GM21786 (cell line): ENCODE measurements at regions not wholly inside any gene's neighbourhood (a gene's known extent, or its start where the extent isn't known, plus 50 kb on each side); places are given as distances from the start of the nearest gene placed in this dataset.
A peak's percentile ranks its signal among the peaks of the same experiment; 100 is the strongest.

Experiments
- ATAC-seq: cut with Tn5 transposase; IDR thresholded peaks from one replicate; pipeline ENCODE4 v1.9.1; 2021; ENCODE audit not compliant: unreplicated experiment

DNA sequence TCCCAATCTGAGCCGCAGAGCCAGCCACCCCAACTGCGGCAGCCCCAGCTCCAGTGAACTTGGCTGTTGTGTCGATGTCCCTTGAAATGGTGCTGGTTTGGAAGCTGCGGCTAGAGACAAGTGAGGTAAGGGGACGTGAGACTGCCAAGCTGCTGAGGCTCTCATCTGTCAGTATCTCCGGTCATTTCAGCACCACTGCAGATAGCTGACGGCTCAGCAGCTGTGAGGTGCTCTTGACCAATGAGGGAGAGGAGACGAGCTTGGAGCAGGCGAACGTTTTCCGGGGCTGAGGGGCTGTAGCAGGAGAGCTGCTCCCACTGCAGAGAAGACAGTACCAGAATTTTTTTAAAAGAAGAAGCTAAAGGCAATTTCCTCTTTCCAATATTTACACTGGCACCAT lies 175.5 kb upstream of the CASK start:
- no peak for ATAC-seq

GRCh38 chrX:42097486-42097885 lies 174.1 kb upstream of the CASK start:
- no peak for ATAC-seq

DNA sequence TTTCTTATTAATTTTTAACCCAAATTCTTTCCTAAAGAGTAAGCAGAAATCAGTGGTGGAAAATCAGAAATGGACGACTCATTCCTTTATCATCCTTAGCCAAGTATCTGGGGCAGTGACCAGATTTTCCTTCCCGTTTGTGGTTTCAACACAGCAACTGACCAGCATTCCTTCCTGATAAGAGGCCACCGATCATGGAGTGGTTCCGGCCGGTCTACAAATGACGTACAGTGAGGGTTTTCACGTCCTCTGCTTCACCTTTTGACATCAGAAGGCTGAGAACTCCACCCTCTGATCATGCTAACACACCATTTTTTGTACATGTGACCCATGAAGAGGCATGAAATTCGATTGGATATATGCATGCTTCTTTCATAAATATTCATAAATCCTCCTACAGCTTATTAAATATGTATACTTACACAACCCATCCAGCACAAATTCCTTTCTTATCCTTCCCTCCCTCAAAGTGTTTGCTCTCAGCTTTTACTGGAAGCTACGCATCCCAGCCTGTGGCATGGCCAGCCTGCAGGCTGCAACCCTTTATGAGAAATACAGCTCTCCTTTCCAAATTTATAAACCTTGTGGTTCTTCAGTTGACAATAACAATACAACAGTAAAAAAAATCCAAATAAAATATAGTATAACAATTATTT lies 173.0 kb upstream of the CASK start:
- no peak for ATAC-seq

DNA sequence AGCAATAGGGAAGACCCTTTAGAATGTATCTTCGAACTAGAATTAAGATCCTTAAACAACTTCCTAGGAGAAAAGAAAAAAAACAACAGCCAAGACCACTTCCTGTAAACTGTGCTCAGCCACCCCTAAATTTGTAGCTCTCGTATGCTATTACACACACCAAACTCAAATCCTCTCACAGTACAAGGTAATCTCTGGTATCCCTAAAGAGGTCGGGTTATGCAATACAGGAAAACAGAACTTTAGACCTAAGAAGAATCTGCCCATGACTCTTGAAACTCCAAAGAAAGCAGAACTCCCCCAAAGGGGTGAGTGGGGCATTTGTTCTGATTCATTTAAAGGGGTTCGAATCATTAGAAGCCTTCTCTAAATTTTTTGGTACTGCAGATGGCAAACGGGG lies 170.9 kb upstream of the CASK start:
- ATAC-seq = no peak

GRCh38 chrX:42093756-42094155 lies 170.4 kb upstream of the CASK start:
- ATAC-seq = peak; percentile 55

DNA sequence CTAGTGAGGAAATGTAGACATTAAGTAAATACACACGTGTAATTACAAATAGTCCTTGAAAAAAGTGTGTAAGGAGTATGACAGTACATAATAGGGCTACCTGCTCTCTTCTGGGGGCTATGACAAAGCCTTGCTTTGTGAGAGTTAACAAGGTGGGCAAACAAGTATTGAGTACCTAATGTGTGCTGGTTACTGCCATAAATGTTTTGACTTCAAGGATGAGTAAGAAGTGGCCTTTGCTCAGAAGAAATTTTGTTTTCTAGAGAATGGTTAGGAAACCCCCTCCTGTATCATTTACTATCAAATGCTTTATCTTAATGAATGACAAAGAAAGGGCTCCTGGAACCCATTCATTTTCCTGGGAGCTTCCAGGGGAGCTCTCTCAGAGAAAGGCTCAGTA lies 167.0 kb upstream of the CASK start:
- no peak for ATAC-seq

GRCh38 chrX:42089031-42089430 lies 165.7 kb upstream of the CASK start:
- ATAC-seq = no peak

DNA sequence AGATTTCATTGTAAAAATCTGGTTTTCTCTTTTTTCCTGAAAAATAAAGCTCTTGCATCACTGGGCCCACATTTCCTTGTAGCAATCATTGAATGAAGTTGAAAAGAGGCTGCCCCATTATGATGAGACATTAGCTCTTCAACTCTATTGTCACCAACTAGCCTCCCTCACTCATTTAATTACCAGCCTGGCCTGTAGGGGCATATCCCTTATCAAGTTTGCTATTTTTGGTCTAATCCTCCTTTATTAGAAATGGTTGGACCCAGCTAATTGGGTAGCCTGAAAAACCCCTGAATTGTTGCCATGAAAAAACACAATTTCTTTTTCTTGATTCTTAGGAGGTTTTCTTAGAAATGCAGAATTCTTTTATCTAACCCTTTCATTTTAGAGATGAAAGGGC lies 164.6 kb upstream of the CASK start:
- ATAC-seq = no peak

DNA sequence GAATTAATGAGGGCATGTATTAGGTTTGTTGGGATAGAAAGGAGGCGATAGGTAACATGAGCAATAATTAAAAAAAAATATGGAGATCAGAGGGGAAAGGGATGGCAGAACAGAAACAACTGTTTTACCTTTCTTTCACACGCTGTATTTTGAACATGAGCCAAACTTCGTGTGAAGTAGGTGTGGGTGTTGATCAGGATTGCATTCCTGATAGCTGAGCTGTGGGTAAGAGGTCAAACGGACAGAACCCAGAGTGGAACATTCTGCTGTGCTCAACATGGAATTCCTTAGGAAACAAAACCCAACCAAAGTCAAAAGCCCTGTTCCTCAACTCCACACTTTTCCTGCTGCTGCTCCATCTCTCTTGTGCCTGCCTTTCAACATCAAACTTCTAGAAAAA lies 162.5 kb upstream of the CASK start:
- ATAC-seq = no peak

- no peak for ATAC-seq
These were observed 156.6 kb upstream of the CASK start for GRCh38 chrX:42079968-42080367.

DNA sequence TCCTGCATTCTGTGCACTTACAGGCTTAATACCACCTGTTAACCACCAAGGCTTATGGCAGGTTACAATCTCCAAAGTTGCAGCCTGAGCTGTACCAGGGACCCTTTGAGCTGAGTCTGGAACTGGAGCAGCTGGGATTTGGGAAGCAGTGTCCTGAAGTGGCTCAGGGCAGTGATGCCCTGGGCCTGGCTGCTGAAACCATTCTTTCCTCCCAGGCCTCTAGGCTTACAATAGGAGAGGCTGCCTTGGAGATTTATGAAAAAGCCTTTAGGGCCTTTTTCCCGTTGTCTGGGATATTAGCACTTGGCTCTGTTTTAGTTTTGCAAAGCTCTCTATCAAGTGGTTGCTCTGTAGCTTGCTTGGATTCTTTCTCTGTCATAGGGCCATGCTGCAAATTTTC lies 154.3 kb upstream of the CASK start:
- no peak for ATAC-seq

DNA sequence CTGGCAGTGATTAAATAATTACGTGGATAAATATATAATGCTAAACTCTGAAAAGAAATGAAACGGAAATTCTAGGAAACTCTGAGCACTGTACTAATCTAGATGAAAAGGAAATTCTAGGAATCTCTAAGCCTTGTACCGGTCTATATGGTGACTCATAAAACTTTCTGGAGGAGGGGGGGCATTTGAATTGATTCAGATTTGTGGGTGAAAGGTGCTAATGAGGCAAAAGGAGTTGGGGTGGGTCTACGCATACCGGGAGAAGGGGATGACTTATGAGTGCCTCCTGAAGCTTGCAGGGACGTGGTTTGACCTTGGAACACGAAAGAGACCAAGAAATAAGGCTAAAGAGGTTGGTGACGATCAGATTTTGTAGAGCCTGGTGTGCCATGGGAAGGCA lies 151.7 kb upstream of the CASK start:
- no peak for ATAC-seq

DNA sequence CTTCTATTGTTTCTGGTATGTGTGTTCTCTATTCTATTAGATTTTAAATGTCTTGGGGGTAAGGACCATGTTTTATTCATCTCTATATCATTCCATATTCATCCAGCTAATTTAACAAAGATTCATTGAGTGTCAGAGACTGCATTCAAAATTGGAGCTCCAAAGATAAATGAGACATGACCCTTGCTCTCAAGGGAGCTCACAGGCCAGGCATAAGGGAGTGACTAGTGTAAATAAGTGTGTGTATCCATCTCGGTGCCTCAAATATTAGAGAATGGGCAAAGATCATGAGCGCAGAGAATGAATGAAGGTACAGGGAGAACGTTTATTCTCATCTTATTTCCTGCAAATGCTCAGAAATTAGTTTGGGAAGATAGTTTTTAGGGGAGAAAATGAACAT lies 150.1 kb upstream of the CASK start:
- ATAC-seq = no peak

- no peak for ATAC-seq
These were observed 147.5 kb upstream of the CASK start for GRCh38 chrX:42070866-42071265.

GRCh38 chrX:42054256-42054655 lies 130.9 kb upstream of the CASK start:
- no peak for ATAC-seq

- ATAC-seq = no peak
These were observed 127.0 kb upstream of the CASK start for GRCh38 chrX:42050345-42050744.

DNA sequence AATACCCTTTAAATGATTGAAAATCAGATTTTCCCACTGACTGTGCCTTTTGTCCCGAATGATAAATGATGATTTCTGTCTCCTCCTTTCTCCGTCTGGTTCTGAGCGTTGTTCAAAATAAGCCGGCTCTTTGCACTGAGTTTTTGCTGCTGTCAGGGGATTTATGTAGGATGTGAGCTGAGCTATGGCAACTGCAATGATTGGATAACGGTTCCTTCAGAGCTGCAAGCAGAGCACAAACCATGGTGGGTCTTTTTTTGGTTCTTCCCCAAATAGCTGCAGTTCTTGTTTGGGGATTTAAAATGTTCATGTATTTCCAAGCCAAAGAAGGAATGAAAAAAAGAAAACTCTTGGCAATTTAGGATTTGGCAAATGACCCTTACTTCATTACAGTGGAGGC lies 124.5 kb upstream of the CASK start:
- no peak for ATAC-seq

DNA sequence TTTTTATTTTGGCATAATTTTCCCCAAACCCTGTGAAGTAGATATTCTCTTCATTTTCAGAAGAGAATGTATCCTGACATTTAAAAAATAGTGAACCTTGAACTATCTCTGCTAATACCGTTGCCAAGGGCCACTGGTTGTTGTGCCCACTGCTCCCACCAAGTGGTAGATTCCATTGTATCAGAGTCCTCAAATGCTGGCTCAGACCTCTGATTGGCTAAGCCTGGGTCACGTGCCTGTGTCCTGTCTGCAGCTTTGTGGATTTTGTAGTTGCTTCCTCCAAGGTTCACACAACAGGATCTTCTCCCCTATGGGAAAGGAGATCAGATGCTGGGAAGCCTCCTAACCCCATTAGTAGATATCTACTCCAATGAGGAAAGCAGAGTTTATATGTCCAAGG lies 104.8 kb upstream of the CASK start:
- no peak for ATAC-seq

- ATAC-seq = peak; percentile 56
These were observed 104.1 kb upstream of the CASK start for GRCh38 chrX:42027367-42028000.

DNA sequence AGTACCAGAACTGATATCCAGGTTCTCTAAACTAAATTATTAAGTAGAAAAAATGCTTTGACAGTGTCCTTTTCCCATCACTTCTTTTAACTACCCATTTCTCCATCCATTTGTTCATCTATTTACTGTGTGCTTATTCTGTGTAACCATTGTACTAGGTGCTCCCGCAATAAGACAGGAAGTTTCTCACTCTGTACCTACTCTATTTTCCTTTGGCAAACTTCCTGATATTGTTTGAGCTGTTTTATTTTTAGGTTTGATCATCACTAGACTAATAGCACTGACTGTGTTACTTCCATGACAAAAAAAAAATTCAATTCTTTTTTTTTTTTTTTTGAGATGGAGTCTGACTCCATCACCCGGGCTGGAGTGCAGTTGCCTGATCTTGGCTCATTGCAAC lies 102.5 kb upstream of the CASK start:
- ATAC-seq = no peak

GRCh38 chrX:42023122-42023521 lies 99.8 kb upstream of the CASK start:
- ATAC-seq = no peak

DNA sequence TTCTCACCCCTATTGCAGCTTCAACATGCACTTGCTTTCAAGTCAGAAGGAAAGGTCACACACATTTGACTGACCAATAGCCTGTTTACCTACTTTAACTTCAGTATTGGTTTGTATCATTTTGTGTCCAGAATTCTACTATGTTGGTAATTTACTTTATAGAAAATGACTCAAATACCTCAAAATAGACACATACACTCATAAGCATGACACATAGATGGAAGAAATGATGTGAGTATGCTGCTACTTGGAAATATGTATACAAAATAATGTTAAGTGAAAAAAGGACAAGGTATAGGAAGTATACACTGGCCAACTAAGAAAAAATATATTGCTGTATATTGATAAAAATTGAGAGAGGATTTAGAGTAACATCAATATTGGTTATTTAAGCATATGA lies 98.8 kb upstream of the CASK start:
- no peak for ATAC-seq

- ATAC-seq = no peak
These were observed 97.7 kb upstream of the CASK start for GRCh38 chrX:42021058-42021457.
